ENCODE measurements at regions not wholly inside any gene's neighbourhood (a gene's known extent, or its start where the extent isn't known, plus 50 kb on each side); places are given as distances from the start of the nearest gene placed in this dataset.
A peak's percentile ranks its signal among the peaks of the same experiment; 100 is the strongest.

DNA sequence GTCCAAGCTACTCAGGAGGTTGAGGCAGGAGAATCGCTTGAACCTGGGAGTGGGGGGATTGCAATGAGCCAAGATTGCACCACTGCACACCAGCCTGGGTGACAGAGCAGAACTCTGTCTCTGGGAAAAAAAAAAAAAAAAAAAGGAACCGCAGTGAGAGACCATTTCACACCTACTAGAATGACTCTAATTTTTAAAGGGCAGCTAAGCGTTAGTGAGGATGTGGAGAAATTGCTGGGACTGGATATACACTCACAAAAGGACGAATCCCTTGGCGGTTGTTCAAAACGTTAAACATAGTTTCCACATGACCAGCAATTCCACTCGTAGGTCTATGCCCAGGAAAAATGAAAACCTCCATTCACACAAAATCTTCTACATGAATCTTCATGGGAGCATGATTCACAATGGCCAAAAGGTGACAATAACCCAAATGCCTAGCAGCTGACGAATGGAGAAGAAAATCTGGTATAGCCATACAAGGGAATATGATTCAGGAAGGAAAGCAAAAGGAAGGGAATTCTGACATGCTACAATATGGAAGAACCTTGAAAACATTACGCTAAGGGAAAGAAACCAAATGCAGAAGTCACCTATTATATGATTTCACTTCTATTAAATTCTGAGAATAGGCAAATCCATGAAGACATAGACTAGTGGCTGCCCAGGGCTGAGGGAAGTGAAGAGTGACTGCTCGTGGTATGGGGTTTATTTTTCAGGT, 127.0 kb downstream of the CHSY1 start:
- DNase-seq, result no peak

DNA sequence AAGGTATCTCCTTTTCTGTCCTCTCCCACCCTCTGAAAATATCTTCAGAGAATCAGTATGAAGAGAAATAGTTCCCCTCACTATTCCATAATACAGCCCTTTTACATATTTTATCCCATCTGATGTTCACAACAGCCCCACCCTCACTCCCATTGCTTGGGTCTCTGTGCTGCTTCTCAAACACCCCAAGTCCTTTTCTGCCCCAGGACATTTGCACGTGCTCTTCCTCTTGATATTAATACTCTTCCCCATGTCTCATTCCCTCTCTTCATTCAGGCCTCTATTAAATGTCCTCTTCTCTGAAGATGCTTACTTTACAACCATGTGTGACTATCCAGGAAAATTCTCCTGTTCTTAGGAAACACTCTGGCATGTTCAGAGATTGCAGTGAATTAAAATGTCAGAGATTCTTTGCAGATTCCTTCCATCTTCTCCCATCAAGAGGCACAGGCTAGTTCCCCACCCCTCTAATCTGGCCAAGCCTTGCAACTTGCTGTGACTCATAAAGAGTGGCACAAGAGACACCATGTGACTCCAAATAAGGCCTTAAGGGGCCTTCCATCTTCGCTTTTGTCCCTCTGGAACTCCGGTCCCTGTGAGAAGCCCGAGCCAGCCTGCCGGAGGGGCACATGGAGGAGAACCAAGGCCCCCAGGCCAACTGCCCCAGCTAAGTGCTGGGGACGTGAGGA, 128.5 kb downstream of the CHSY1 start:
- no peak for DNase-seq

DNA sequence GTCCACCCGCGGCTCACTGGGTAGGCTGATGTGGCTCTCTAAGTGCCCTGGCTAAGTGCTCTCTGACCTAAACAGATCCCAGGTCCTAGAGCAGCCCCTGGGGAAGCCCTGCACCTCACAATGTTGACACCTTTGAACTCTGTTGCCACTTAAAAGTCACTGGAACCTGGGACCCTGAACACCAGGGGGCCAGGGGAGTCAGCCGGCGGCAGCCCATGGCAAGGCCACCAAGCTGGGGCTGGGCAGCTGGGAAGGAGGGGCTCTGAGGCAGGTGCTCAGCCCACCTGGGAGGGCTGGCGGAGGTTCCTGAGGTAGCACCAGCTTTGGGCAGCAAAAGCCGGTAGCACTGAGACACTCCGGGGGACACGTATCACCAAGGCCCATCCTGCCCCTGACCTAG, 129.0 kb downstream of the CHSY1 start:
- no peak for DNase-seq

- DNase-seq, result no peak
Observed at GRCh38 chr15:101122266-101122665, 129.6 kb downstream of the CHSY1 start.

DNA sequence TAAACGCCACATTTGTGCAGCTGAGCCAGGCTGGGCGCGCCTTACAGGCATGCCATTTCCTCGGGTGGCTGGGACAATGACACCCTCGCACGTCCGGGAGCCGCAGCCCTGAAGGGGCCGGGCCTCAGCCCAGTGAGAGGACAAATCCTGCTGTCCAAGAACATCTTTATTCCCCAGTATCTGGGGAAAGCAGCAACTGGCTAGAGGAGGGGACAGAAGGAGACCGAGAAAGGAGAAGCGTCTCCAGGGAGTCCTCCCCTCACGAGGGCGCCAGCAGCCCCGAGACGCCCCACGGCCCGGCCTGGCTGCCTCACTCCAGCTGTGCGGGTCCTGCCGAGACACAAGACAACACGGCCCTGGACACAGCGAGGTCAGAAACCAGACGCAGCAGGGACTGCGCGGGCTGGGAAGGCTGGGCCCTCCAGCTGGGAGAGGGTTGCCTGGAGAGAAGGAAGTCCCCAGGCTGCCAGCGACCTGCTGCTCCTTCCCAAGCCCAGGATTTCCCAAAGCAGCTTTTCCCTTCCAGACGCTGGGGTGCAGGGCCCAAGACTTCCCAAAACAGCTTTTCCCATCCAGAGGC, 130.2 kb downstream of the CHSY1 start:
- DNase-seq, result peak in 1 of 2 experiments; percentile 8

DNA sequence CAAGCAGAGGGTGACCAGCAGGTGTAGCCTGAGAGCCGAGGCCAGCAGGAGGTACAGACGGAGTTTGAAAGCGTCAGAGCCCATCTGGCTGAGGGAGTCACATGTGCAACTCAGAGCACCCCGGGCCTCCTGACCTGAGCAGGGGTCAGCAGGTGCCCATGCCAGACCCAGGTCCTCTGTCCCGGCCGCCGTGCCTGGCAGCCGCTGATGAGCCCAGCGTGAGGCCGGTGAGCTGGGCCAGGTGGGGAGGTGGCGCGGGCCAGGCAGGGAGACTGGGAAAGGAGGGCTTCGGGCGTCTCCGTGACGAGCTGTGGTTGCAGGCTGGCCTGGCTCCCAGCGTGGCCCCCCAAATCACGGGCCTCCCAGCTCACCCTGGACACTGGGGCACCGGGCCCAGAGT, 130.9 kb downstream of the CHSY1 start:
- DNase-seq, result no peak

DNA sequence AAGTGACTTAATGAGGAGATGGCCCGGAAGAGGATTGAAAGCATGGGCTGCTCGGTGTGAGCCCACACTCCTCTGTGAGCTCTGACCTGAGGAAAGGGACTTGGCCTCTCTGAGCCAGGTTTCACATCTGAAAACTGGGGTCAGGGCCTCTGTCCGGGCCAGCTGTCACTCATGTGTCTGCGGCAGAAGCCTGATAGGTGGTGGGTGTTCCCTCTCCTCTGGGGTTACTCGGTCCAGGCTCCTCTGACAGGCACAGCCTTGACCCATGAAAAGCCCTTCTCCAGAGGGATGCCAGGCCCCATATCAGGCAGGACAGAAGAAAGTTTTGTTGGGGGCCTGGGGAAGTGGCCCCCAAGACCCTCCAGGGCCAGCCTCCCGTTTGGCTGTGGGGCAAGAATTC, 131.4 kb downstream of the CHSY1 start:
- DNase-seq, result no peak

Data from NCI-H526 (cell line).